Vagina (tissue), 2 donors: ENCODE measurements at regions not wholly inside any gene's neighbourhood (a gene's known extent, or its start where the extent isn't known, plus 50 kb on each side); places are given as distances from the start of the nearest gene placed in this dataset.

Experiments used
- POLR2AphosphoS5 ChIP-seq, 2 donors: sonication (generic); formaldehyde crosslinking; IDR thresholded peaks; one replicate each; pipeline ENCODE4 v1.9.0; 2017; ENCODE audit warnings: antibody characterized with exemption in 2 of 2, mild to moderate bottlenecking in 2 of 2, low read depth in 1 of 2; ENCODE audit not compliant: insufficient read depth in 1 of 2
- TF ChIP-seq, protein P1 (sequence below), 3 experiments: fragments of 450-650 bp in 2 of 3; fragments of 200-600 bp in 1 of 3; sonication (generic) in 1 of 3; IDR thresholded peaks; one replicate each; pipeline ENCODE4 v1.5.1; 2017 to 2019; ENCODE audit warnings: antibody characterized with exemption in 3 of 3, mild to moderate bottlenecking in 2 of 3, moderate library complexity in 2 of 3

DNA sequence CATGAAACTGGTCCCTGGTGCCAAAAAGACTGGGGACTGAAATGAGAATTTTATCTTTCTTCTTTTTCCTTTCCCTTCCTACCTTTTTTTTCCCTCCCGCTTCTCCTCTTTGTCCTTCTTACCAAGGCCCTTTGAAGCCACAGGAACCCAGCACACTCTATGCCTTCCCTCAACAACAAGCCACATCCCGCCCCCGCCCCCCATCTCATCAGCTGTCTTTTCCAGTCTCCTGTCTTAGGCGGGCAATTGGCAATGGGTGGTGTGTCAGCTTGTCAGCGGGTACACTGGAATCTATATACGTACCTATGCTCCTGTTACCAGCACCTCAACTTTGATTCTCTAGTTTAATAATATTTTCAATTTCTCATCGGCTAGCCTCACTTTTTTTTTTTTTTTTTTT lies 56.3 kb upstream of the CHD2 start:
- TF ChIP-seq POLR2AphosphoS5 (IDR thresholded peaks at IDR 0.05; ENCODE audit: insufficient read depth in 1 of 2, low read depth in 1 of 2) = no peak
- TF ChIP-seq, protein P1, sequence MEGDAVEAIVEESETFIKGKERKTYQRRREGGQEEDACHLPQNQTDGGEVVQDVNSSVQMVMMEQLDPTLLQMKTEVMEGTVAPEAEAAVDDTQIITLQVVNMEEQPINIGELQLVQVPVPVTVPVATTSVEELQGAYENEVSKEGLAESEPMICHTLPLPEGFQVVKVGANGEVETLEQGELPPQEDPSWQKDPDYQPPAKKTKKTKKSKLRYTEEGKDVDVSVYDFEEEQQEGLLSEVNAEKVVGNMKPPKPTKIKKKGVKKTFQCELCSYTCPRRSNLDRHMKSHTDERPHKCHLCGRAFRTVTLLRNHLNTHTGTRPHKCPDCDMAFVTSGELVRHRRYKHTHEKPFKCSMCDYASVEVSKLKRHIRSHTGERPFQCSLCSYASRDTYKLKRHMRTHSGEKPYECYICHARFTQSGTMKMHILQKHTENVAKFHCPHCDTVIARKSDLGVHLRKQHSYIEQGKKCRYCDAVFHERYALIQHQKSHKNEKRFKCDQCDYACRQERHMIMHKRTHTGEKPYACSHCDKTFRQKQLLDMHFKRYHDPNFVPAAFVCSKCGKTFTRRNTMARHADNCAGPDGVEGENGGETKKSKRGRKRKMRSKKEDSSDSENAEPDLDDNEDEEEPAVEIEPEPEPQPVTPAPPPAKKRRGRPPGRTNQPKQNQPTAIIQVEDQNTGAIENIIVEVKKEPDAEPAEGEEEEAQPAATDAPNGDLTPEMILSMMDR (IDR thresholded peaks at IDR 0.05) = no peak
